ENCODE measurements at regions not wholly inside any gene's neighbourhood (a gene's known extent, or its start where the extent isn't known, plus 50 kb on each side); places are given as distances from the start of the nearest gene placed in this dataset.
"Not testable (repeated sequence)": the region's sequence is repeated elsewhere in the genome, so short reads cannot be mapped to it uniquely, and the experiment has no call there.

DNA sequence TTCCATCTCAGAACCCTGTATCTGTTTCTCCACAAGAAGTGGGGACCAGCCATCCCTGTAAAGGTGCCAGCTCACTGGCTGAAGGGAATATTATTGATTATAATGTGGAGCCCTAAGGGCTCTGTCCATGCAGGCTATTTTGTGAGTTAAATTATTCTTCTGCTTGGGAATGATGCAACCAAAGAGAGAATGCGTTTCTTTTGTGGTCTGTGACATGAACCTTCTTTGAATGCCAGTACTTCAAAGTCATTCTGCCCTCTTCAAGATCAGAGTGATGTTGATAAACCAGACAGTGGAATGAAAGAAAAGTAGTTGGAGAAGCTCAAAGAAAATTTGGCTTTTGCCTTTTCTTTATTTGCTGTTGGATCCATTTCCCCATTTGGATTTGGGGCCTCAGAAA is 995.2 kb downstream of the KCNMA1 start:
- ATAC-seq (replicated peaks in 1 of 2) (no peak), DNase-seq (no peak)
- Mint-ChIP-seq H3K27ac (no peak overlapping the region), H3K4me1 (ENCODE audit: low read depth) (no peaks in the 10 kb centered on the region), H3K36me3 (ENCODE audit: insufficient read depth in 2 of 2) (no peaks in the 10 kb centered on the region), H3K27me3 (ENCODE audit: low read depth) (no peaks in the 10 kb centered on the region), H3K4me3 (no peak overlapping the region), H3K9me3 (no peaks in the 10 kb centered on the region)

DNA sequence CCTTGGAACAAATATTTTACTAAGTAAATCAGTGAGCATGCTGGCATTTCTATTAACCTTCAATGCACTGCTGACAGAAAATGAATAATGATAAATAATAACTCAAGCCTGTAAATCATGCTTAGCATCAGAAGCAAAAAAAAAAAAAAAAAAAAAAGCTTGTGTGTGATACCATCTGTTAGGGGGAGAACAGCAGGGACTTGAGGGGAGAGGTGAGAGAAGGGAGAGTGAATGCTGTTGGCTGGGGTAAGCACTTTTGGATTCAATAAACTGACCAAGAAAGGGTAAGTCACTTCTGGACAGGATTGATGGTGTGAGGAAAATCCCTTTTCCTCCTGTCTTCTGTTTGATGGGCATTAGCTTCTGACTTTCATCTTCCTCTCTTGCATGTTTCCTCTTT is 996.4 kb downstream of the KCNMA1 start:
- no peak for ATAC-seq (replicated peaks in 1 of 2)

DNA sequence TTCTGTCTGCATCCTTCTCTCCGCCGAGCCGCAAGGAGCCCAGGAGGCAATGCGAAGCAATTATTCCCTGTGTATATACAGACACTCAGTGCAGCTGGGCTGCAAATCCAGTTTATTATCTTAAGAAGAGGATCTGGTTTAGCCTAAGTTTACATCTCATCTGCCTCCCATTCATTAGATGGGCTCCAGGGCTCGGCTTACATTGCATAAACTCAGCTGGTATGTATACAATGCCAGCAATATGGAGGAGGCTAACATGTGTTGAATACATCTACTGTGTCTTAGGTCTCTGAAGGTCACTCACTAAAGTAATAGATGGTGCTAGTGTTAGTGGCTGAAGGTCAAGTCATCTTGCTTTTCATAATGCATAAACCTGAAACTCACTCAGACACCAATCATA is 996.8 kb downstream of the KCNMA1 start:
- no peaks in the 10 kb centered on the region for H3K4me1 Mint-ChIP-seq (ENCODE audit: low read depth)
- no peak for DNase-seq
- no peak for ATAC-seq (replicated peaks in 1 of 2)
- no peaks in the 10 kb centered on the region for H3K36me3 Mint-ChIP-seq (ENCODE audit: insufficient read depth in 2 of 2)
- H3K4me3 Mint-ChIP-seq = no peak overlapping the region
- H3K27me3 Mint-ChIP-seq (ENCODE audit: low read depth) = no peaks in the 10 kb centered on the region
- H3K27ac Mint-ChIP-seq = no peak overlapping the region
- H3K9me3 Mint-ChIP-seq = no peaks in the 10 kb centered on the region

More for the DNA sequence above, 996.4 kb downstream of the KCNMA1 start:
- no peak for DNase-seq
- Mint-ChIP-seq H3K36me3 (ENCODE audit: insufficient read depth in 2 of 2) (no peaks in the 10 kb centered on the region), H3K4me1 (ENCODE audit: low read depth) (no peaks in the 10 kb centered on the region), H3K9me3 (no peaks in the 10 kb centered on the region), H3K27me3 (ENCODE audit: low read depth) (no peaks in the 10 kb centered on the region), H3K27ac (no peak overlapping the region), H3K4me3 (no peak overlapping the region)

DNA sequence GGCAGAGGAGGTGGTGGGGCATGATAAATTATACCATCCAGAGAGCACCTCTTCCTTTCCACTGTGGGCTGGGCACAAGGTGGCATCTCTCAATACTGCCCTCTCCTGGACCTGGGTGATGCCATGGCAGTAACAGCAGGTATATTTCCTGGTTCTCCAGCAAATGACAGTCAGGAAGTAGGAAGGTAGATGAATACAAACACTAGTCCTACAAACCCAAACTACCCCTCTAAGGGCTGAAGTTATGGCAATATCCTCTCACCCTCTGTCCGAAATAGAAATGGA is 1004.9 kb downstream of the KCNMA1 start:
- no peaks in the 10 kb centered on the region for H3K9me3 Mint-ChIP-seq
- peak in 1 of 2 donors; percentile 1 for DNase-seq
- no peaks in the 10 kb centered on the region for H3K36me3 Mint-ChIP-seq (ENCODE audit: insufficient read depth in 2 of 2)
- no peaks in the 10 kb centered on the region for H3K4me1 Mint-ChIP-seq (ENCODE audit: low read depth)
- no peak for ATAC-seq (replicated peaks in 1 of 2)
- no peak overlapping the region for H3K4me3 Mint-ChIP-seq
- no peak overlapping the region for H3K27ac Mint-ChIP-seq
- H3K27me3 Mint-ChIP-seq (ENCODE audit: low read depth) = no peaks in the 10 kb centered on the region

DNA sequence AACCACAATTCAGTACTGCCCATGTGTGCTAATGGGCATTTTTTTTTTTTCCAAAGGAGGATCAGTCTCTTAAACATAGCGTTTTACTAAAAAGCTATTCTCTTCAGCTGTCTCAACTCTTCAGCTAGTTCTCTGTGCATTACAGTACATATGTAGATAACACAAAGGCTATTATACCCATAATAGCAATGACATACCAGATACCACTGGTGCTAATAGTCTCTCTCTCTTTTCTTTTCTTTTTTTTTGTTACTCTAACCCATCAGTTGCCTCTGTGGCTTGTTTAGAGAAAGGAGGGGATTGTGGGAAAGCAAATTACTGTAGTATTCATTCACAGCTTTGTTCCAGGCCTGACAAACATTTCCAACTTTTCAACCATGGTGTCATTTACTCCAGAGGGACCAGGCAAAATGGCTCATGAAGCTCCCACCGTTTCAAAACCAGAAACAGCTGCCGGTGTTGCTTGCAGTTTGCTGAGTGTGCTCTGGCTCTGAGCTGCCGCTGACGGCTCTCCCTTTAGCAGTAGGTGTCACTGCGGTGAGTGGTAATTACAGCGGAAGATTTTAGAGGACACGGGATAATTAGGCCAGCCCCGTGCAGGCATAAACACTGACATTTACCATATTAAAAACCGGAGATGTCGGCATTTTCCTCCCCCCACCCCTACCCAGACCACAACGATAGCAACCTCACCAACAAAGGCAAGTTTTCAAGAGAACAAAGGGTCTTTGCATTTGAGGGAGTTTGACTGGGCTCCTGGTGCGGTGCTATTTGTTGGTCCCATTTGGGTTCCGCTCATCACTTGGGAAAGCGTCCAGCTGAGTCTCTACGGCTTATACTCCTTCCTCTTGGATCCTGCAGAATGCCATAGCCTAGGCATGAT is 1005.5 kb downstream of the KCNMA1 start:
- H3K27me3 Mint-ChIP-seq (ENCODE audit: low read depth) = no peaks in the 10 kb centered on the region
- H3K4me3 Mint-ChIP-seq = no peak overlapping the region
- ATAC-seq (replicated peaks in 1 of 2) = no peak
- no peak for DNase-seq
- no peak overlapping the region for H3K27ac Mint-ChIP-seq
- H3K9me3 Mint-ChIP-seq = no peaks in the 10 kb centered on the region
- H3K36me3 Mint-ChIP-seq (ENCODE audit: insufficient read depth in 2 of 2) = no peaks in the 10 kb centered on the region
- H3K4me1 Mint-ChIP-seq (ENCODE audit: low read depth) = no peaks in the 10 kb centered on the region

DNA sequence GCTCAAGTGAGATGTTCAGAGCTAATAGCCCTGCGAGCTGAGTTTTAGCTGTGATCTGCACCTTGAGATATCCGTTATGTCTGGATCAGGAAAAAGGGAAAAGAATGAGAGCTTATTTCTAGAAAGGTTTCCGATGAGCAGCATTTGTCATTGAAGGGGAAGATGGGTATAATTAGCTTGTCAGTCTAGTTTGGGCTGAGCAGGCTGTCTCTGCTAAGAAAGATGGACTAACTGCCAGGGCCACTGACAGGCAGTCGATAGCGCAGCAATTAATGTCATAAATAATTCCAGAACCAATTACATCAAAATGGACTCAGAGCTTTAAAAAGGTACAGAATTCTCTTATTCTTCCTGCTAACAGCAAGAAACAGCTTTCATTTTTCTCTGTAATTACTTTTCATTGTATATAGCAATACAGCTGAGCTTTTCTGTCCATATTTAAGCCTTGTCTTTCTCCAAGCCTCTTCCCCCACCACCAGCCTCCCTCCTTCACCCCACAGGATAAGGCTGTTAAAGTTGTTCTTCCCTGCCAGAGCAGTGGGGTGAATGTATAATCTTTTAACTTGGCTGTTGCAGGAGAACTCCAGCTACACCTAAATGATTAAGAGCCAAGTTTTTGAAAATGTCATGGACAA is 1006.5 kb downstream of the KCNMA1 start:
- no peak for DNase-seq
- no peaks in the 10 kb centered on the region for H3K4me1 Mint-ChIP-seq (ENCODE audit: low read depth)
- no peaks in the 10 kb centered on the region for H3K9me3 Mint-ChIP-seq
- H3K27ac Mint-ChIP-seq = no peak overlapping the region
- H3K4me3 Mint-ChIP-seq = no peak overlapping the region
- no peaks in the 10 kb centered on the region for H3K36me3 Mint-ChIP-seq (ENCODE audit: insufficient read depth in 2 of 2)
- H3K27me3 Mint-ChIP-seq (ENCODE audit: low read depth) = no peaks in the 10 kb centered on the region
- no peak for ATAC-seq (replicated peaks in 1 of 2)

DNA sequence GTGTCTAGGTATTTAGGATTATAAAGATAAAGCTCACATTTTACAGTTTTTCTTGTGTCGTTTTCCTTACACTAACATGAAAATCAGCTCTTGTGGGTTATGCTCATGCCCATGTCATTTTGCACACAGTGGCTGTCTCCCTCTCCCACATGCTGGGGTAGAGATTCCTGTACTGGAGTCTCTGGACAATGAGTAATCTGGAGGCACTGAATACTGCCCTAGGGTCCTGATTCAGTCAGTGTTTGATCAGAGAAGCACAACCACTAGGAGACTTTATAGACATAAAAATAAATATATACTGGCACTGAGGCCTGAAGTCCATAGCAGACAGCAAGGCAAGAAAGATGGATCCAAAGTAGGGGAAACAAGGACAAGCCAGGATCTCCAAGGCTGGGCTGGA is 1008.8 kb downstream of the KCNMA1 start:
- peaks cover 0 to 1% of the 10 kb centered on the region in 2 donors for H3K9me3 Mint-ChIP-seq
- H3K36me3 Mint-ChIP-seq (ENCODE audit: insufficient read depth in 2 of 2) = no peaks in the 10 kb centered on the region
- DNase-seq = no peak
- no peak overlapping the region for H3K4me3 Mint-ChIP-seq
- H3K27ac Mint-ChIP-seq = no peak overlapping the region
- H3K27me3 Mint-ChIP-seq (ENCODE audit: low read depth) = no peaks in the 10 kb centered on the region
- no peaks in the 10 kb centered on the region for H3K4me1 Mint-ChIP-seq (ENCODE audit: low read depth)
- ATAC-seq (replicated peaks in 1 of 2) = no peak

DNA sequence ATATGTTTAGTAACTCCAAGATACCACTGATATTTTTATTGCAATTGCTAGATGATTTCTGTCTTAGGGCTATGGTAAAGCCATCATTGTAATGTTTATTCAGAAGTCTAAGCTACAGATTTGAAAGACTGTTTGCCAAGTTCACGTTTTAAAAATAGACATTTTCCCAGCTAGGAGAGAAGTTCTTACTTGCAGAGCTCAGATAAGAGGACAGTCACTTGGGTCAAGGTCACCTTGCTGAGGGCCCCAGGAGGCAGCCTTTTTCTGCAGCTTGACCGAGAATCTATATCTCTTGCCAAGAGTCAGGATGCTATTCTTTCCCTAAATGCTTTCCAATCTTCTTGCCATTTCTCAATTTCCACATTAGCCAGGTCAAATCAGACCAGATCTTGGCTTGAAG is 1011.2 kb downstream of the KCNMA1 start:
- ATAC-seq (replicated peaks in 1 of 2) = no peak

DNA sequence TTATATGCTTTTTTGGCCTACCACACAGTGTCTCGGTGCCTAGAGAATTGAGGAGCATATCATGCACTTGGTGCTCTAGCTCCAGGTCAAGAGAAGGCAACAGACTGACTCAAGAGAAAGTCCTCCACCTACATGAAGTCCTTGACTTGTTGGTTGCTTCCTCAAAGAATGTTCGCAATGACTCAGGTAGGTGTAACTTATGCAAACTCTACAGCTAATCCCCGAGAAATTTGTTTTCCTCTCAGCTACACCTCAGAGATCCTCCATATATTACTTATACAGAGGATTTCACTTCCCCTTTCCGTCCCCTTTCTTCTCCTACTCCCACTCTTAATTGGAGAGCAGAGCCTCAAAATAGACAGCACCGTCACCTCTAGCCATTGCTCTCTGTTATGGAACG is 1013.1 kb downstream of the KCNMA1 start:
- no peak overlapping the region for H3K4me3 Mint-ChIP-seq
- no peaks in the 10 kb centered on the region for H3K36me3 Mint-ChIP-seq (ENCODE audit: insufficient read depth in 2 of 2)
- DNase-seq = no peak
- no peak overlapping the region for H3K27ac Mint-ChIP-seq
- no peaks in the 10 kb centered on the region for H3K27me3 Mint-ChIP-seq (ENCODE audit: low read depth)
- peaks cover 3 to 12% of the 10 kb centered on the region in 2 donors for H3K9me3 Mint-ChIP-seq
- H3K4me1 Mint-ChIP-seq (ENCODE audit: low read depth) = no peaks in the 10 kb centered on the region
- ATAC-seq (replicated peaks in 1 of 2) = no peak

More for the DNA sequence above, 1011.2 kb downstream of the KCNMA1 start:
- Mint-ChIP-seq H3K4me3 (no peak overlapping the region), H3K36me3 (ENCODE audit: insufficient read depth in 2 of 2) (no peaks in the 10 kb centered on the region), H3K27ac (no peak overlapping the region), H3K4me1 (ENCODE audit: low read depth) (no peaks in the 10 kb centered on the region), H3K27me3 (ENCODE audit: low read depth) (no peaks in the 10 kb centered on the region), H3K9me3 (peaks cover 0 to 4% of the 10 kb centered on the region in 2 donors)
- no peak for DNase-seq

DNA sequence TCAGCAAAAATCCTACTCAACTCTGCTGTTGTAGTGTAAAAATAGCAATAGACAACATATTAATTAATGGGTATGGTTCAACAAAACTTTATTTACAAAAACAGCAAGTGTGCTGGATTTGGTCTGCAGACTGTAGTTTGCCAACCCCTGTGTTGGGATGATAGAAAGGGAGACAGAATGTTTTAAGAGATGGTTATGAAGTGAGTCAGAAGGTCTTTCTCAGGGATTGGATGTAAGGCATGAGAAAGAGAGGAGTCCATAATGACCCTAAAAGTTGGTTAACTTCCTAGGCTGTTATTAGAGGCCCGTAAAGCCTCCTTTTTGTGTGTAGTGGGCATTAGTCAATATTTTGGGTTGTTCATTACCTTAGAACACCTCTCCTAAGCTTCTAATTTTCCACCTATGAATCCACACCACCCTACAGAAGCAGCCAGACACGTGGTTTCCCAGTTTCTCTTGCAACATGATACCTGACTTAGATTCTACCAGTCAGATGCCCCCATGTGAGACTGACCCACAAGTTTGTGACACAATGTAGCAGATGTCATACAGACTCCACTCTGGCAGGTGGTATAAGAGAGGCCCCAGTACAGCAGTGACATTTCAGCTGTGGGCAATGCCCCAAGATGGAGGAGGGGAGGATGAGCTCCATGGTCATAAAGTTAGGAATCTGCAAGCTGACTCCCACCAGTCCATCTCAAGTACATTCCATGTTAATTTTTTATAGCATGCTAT is 1015.6 kb downstream of the KCNMA1 start:
- H3K4me3 Mint-ChIP-seq = no peak overlapping the region
- ATAC-seq (replicated peaks in 1 of 2) (no peak), DNase-seq (no peak)
- no peaks in the 10 kb centered on the region for H3K4me1 Mint-ChIP-seq (ENCODE audit: low read depth)
- peaks cover 0 to 1% of the 10 kb centered on the region in 2 donors for H3K36me3 Mint-ChIP-seq (ENCODE audit: insufficient read depth in 2 of 2)
- H3K27ac Mint-ChIP-seq = no peak overlapping the region
- no peaks in the 10 kb centered on the region for H3K27me3 Mint-ChIP-seq (ENCODE audit: low read depth)
- H3K9me3 Mint-ChIP-seq = peaks cover 7 to 15% of the 10 kb centered on the region in 2 donors

DNA sequence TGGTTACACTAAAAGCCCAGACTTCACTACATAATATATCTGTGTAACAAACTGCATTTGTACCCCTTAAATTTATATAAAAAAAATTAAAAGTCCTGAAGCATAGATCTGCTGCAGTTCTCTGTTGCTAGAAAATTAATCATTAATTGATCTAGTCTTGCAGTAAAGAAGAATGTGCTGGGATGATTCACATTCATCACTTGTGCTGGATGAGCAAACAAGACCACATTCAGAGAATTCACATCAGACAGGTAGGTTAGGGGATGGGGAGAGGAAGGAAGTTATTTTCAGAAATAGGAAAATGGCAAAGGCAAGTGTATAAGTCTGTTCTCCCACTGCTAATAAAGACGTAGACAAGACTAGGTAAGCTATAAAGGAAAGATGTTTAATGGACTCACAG is 1019.0 kb downstream of the KCNMA1 start:
- H3K4me3 Mint-ChIP-seq = no peak overlapping the region
- H3K27ac Mint-ChIP-seq = no peak overlapping the region
- peaks cover 12 to 13% of the 10 kb centered on the region in 2 donors for H3K9me3 Mint-ChIP-seq
- ATAC-seq (replicated peaks in 1 of 2) (no peak), DNase-seq (no peak)
- H3K4me1 Mint-ChIP-seq (ENCODE audit: low read depth) = no peaks in the 10 kb centered on the region
- no peaks in the 10 kb centered on the region for H3K27me3 Mint-ChIP-seq (ENCODE audit: low read depth)
- peaks cover 0 to 1% of the 10 kb centered on the region in 2 donors for H3K36me3 Mint-ChIP-seq (ENCODE audit: insufficient read depth in 2 of 2)

DNA sequence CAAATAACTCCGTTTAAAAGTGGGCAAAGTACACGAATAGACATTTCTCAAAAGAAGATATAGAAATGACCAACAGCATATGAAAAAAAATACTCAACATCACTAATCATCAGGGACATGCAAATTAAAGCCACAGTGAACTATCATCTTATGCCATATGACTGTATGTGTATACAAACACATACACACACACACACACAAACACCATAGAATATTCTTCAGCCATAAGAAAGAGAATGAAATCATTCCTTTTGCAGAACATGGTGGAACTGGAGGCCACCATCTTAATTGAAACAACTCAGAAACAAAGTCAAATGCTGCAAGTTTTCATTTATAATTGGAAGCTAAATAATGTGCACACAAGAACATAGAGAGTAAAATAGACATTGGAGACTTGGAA is 1019.4 kb downstream of the KCNMA1 start:
- Mint-ChIP-seq H3K27me3 (ENCODE audit: low read depth) (no peaks in the 10 kb centered on the region), H3K4me3 (no peak overlapping the region), H3K27ac (no peak overlapping the region), H3K4me1 (ENCODE audit: low read depth) (no peaks in the 10 kb centered on the region), H3K36me3 (ENCODE audit: insufficient read depth in 2 of 2) (peaks cover 0 to 1% of the 10 kb centered on the region in 2 donors), H3K9me3 (peaks cover 12 to 13% of the 10 kb centered on the region in 2 donors)
- DNase-seq = no peak
- ATAC-seq (replicated peaks in 1 of 2) = peak in 1 of 2 donors; percentile 37

DNA sequence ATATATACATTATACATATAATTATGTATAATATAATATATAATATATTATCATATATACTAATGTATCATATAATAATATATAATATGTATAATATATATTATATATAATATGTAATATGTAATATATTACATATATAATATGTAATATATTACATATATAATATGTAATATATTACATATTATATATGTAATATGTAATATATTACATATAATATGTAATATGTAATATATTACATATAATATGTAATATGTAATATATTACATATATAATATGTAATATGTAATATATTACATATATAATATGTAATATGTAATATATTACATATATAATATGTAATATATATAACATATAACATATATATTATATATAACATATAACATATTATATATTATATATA is 1020.9 kb downstream of the KCNMA1 start:
- H3K9me3 Mint-ChIP-seq = peaks cover 13 to 14% of the 10 kb centered on the region in 2 donors
- H3K36me3 Mint-ChIP-seq (ENCODE audit: insufficient read depth in 2 of 2); H3K4me1 Mint-ChIP-seq (ENCODE audit: low read depth); H3K27ac Mint-ChIP-seq; ATAC-seq (replicated peaks in 1 of 2); DNase-seq; H3K4me3 Mint-ChIP-seq; H3K27me3 Mint-ChIP-seq (ENCODE audit: low read depth): not testable (repeated sequence)
